Esophagus muscularis mucosa (tissue), 3 donors: ENCODE measurements at regions not wholly inside any gene's neighbourhood (a gene's known extent, or its start where the extent isn't known, plus 50 kb on each side); places are given as distances from the start of the nearest gene placed in this dataset.

Experiments
- CTCF ChIP-seq, 3 experiments: fragments of 200-600 bp in 2 of 3; fragments of 450-650 bp in 1 of 3; sonication (generic) in 2 of 3; IDR thresholded peaks; one replicate each; pipeline ENCODE4 v1.5.1; 2017 to 2019; ENCODE audit warnings: antibody characterized with exemption in 3 of 3, mild to moderate bottlenecking in 2 of 3, moderate library complexity in 1 of 3
- POLR2A ChIP-seq: fragments of 450-650 bp; IDR thresholded peaks from one replicate; pipeline ENCODE4 v1.6.1; 2017; ENCODE audit warnings: antibody characterized with exemption, moderate library complexity, mild to moderate bottlenecking, low read depth

DNA sequence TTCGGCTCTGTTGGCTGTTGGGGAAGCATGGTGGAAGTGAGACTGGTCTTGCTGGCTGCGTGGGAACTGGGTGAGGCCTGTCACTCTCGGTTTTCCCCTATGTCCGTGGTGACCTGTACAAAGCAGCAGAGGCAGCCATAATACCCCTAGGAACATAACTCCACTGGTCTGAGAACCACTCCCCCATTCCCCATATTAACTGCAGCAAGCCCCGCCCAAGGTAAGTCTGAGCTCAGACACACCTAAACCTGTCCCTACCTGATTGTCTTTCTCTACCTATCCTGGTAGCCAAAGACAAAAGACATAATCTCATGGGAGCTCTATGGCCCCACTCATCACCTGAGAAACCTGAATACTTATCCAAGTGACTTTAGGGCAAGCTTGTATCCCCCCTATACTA is 156.3 kb upstream of the PHACTR1 start:
- TF ChIP-seq CTCF (IDR thresholded peaks at IDR 0.05) (no peak), POLR2A (no peak)
